GM18909 (cell line): ENCODE measurements at regions not wholly inside any gene's neighbourhood (a gene's known extent, or its start where the extent isn't known, plus 50 kb on each side); places are given as distances from the start of the nearest gene placed in this dataset.
"Not testable (repeated sequence)": the region's sequence is repeated elsewhere in the genome, so short reads cannot be mapped to it uniquely, and the experiment has no call there.

Experiments
- ATAC-seq: cut with Tn5 transposase; IDR thresholded peaks from one replicate; pipeline ENCODE4 v1.9.1; 2021; ENCODE audit warnings: mild to moderate bottlenecking; ENCODE audit not compliant: unreplicated experiment, poor library complexity

GRCh38 chr15:96960711-96961480, 630.4 kb downstream of the NR2F2 start:
- ATAC-seq = no peak

GRCh38 chr15:96966554-96966953, 636.1 kb downstream of the NR2F2 start:
- ATAC-seq = no peak

- no peak for ATAC-seq
Observed at GRCh38 chr15:96969732-96970710, 639.5 kb downstream of the NR2F2 start.

- ATAC-seq = no peak
Observed at GRCh38 chr15:96972201-96972600, 641.7 kb downstream of the NR2F2 start.

- ATAC-seq = no peak
Observed at GRCh38 chr15:96974761-96975160, 644.3 kb downstream of the NR2F2 start.

- ATAC-seq = no peak
Observed at GRCh38 chr15:96977886-96978285, 647.4 kb downstream of the NR2F2 start.

- ATAC-seq = no peak
Observed at GRCh38 chr15:96978937-96979473, 648.5 kb downstream of the NR2F2 start.

GRCh38 chr15:96984121-96984671, 653.7 kb downstream of the NR2F2 start:
- ATAC-seq = not testable (repeated sequence)

GRCh38 chr15:96992817-96993216, 662.3 kb downstream of the NR2F2 start:
- no peak for ATAC-seq

- no peak for ATAC-seq
Observed at GRCh38 chr15:96997538-96997937, 667.0 kb downstream of the NR2F2 start.

- ATAC-seq = no peak
Observed at GRCh38 chr15:97009031-97009431, 678.5 kb downstream of the NR2F2 start.

GRCh38 chr15:97012986-97013385, 682.5 kb downstream of the NR2F2 start:
- no peak for ATAC-seq

GRCh38 chr15:97013491-97013890, 683.0 kb downstream of the NR2F2 start:
- ATAC-seq = no peak

- ATAC-seq = no peak
Observed at GRCh38 chr15:97014001-97014400, 683.5 kb downstream of the NR2F2 start.

GRCh38 chr15:97023488-97023844, 693.0 kb downstream of the NR2F2 start:
- ATAC-seq = no peak

- no peak for ATAC-seq
Observed at GRCh38 chr15:97026781-97027180, 696.3 kb downstream of the NR2F2 start.

- no peak for ATAC-seq
Observed at GRCh38 chr15:97027772-97028171, 697.3 kb downstream of the NR2F2 start.

GRCh38 chr15:97030251-97030650, 699.8 kb downstream of the NR2F2 start:
- ATAC-seq = no peak

GRCh38 chr15:97036301-97036700, 705.8 kb downstream of the NR2F2 start:
- no peak for ATAC-seq

- no peak for ATAC-seq
Observed at GRCh38 chr15:97037080-97037479, 706.6 kb downstream of the NR2F2 start.
